HEK293 (cell line): ENCODE measurements at regions not wholly inside any gene's neighbourhood (a gene's known extent, or its start where the extent isn't known, plus 50 kb on each side); places are given as distances from the start of the nearest gene placed in this dataset.

Experiments used
- CTCF ChIA-PET: fragments of 350-600 bp; formaldehyde crosslinking; extraction: SDS; loops from one replicate; lab custom pipeline; 2021; ENCODE audit warnings: antibody characterized with exemption; lab: Yijun Ruan, JAX
- POLR2A ChIA-PET: fragments of 300-600 bp; formaldehyde crosslinking; extraction: SDS; loops from one replicate; lab custom pipeline; 2020; ENCODE audit warnings: antibody characterized with exemption, inconsistent platforms; lab: Yijun Ruan, JAX
- H3K27ac ChIP-seq: fragments of 200-500 bp; sonication (Bioruptor generic); 2 replicates; pipeline ENCODE4 v1.5.1; 2014; ENCODE audit warnings: low read depth, low read length, control low read depth, inconsistent platforms; ENCODE audit errors: extremely low read depth
- H3K36me3 ChIP-seq, 2 experiments: fragments of 200-500 bp in 1 of 2; sonication (Bioruptor generic) in 1 of 2; 1 replicate in 1 of 2; 2 replicates in 1 of 2; pipeline ENCODE4 v1.5.1; 2014 to 2017; ENCODE audit warnings: inconsistent platforms in 2 of 2, low read length in 2 of 2; ENCODE audit not compliant: control insufficient read depth in 2 of 2, insufficient read depth in 1 of 2
- H3K4me1 ChIP-seq: fragments of 200-500 bp; sonication (Bioruptor generic); 2 replicates; pipeline ENCODE4 v1.5.1; 2014; ENCODE audit warnings: mild to moderate bottlenecking, low read length, inconsistent platforms; ENCODE audit not compliant: control insufficient read depth, insufficient read depth
- H3K4me3 ChIP-seq: 2 replicates; pipeline ENCODE4 v1.5.1; 2011; ENCODE audit warnings: low read depth, mild to moderate bottlenecking, control low read depth, low read length, moderate library complexity
- H3K9me3 ChIP-seq: fragments of 200-500 bp; sonication (Bioruptor generic); 2 replicates; pipeline ENCODE4 v1.5.1; 2014; ENCODE audit warnings: low read depth, low read length, inconsistent platforms; ENCODE audit not compliant: control insufficient read depth, insufficient read depth
- EGR2 ChIP-seq: fragments of 450-650 bp; formaldehyde crosslinking; IDR thresholded peaks from 2 replicates; pipeline ENCODE4 v1.5.1; 2016; ENCODE audit warnings: low read depth, missing biosample characterization, missing genetic modification characterization
- FEZF1 ChIP-seq: fragments of 450-650 bp; formaldehyde crosslinking; IDR thresholded peaks from 2 replicates; pipeline ENCODE4 v1.5.1; 2016; ENCODE audit warnings: missing biosample characterization, missing genetic modification characterization
- GLIS2 ChIP-seq: fragments of 450-650 bp; formaldehyde crosslinking; IDR thresholded peaks from 2 replicates; pipeline ENCODE4 v1.5.1; 2016; ENCODE audit warnings: missing biosample characterization, missing genetic modification characterization
- OVOL3 ChIP-seq: fragments of 450-650 bp; formaldehyde crosslinking; IDR thresholded peaks from 2 replicates; pipeline ENCODE4 v1.5.1; 2016; ENCODE audit warnings: missing biosample characterization, missing genetic modification characterization
- TRIM28 ChIP-seq: IDR thresholded peaks from 2 replicates; pipeline ENCODE4 v1.6.1; 2011; ENCODE audit warnings: low read length, control low read depth, borderline replicate concordance
- WT1 ChIP-seq: fragments of 450-650 bp; formaldehyde crosslinking; IDR thresholded peaks from 2 replicates; pipeline ENCODE4 v1.5.1; 2016; ENCODE audit warnings: missing biosample characterization, missing genetic modification characterization
- ZFP3 ChIP-seq: fragments of 450-650 bp; formaldehyde crosslinking; IDR thresholded peaks from 2 replicates; pipeline ENCODE4 v1.5.1; 2016; ENCODE audit warnings: low read depth, missing biosample characterization, missing genetic modification characterization
- ZFP69B ChIP-seq: fragments of 450-650 bp; formaldehyde crosslinking; IDR thresholded peaks from 2 replicates; pipeline ENCODE4 v1.5.1; 2016; ENCODE audit warnings: missing biosample characterization, missing genetic modification characterization
- ZNF157 ChIP-seq: fragments of 450-650 bp; formaldehyde crosslinking; IDR thresholded peaks from 2 replicates; pipeline ENCODE4 v1.5.1; 2016; ENCODE audit warnings: missing biosample characterization, missing genetic modification characterization
- ZNF223 ChIP-seq: fragments of 450-650 bp; formaldehyde crosslinking; IDR thresholded peaks from 2 replicates; pipeline ENCODE4 v1.5.1; 2016; ENCODE audit warnings: missing biosample characterization, missing genetic modification characterization
- ZNF239 ChIP-seq: fragments of 450-650 bp; formaldehyde crosslinking; IDR thresholded peaks from 2 replicates; pipeline ENCODE4 v1.5.1; 2016; ENCODE audit warnings: missing biosample characterization, missing genetic modification characterization
- ZNF585B ChIP-seq: fragments of 450-650 bp; formaldehyde crosslinking; IDR thresholded peaks from 2 replicates; pipeline ENCODE4 v1.5.1; 2016; ENCODE audit warnings: missing biosample characterization, missing genetic modification characterization
- ZNF654 ChIP-seq: fragments of 450-650 bp; formaldehyde crosslinking; IDR thresholded peaks from 2 replicates; pipeline ENCODE4 v1.5.1; 2016; ENCODE audit warnings: low read depth, missing biosample characterization, missing genetic modification characterization
- ZSCAN5A ChIP-seq: fragments of 450-650 bp; formaldehyde crosslinking; IDR thresholded peaks from 2 replicates; pipeline ENCODE4 v1.5.1; 2016; ENCODE audit warnings: missing biosample characterization, missing genetic modification characterization
- TF ChIP-seq, protein P1 (sequence below): fragments of 450-650 bp; formaldehyde crosslinking; IDR thresholded peaks from 2 replicates; pipeline ENCODE4 v1.5.1; 2017; ENCODE audit warnings: missing biosample characterization, mild to moderate bottlenecking, missing genetic modification characterization, moderate library complexity
- TF ChIP-seq, protein P2 (sequence below): fragments of 450-650 bp; IDR thresholded peaks from 2 replicates; pipeline ENCODE4 v1.5.1; 2018; ENCODE audit warnings: missing biosample characterization, missing genetic modification characterization

- TF ChIP-seq, protein P1, sequence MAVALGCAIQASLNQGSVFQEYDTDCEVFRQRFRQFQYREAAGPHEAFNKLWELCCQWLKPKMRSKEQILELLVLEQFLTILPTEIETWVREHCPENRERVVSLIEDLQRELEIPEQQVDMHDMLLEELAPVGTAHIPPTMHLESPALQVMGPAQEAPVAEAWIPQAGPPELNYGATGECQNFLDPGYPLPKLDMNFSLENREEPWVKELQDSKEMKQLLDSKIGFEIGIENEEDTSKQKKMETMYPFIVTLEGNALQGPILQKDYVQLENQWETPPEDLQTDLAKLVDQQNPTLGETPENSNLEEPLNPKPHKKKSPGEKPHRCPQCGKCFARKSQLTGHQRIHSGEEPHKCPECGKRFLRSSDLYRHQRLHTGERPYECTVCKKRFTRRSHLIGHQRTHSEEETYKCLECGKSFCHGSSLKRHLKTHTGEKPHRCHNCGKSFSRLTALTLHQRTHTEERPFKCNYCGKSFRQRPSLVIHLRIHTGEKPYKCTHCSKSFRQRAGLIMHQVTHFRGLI (tag by site-specific recombination): no peak
Observed at GRCh38 chr13:111537115-111537728, 216.8 kb downstream of the TEX29 start (continued).

DNA sequence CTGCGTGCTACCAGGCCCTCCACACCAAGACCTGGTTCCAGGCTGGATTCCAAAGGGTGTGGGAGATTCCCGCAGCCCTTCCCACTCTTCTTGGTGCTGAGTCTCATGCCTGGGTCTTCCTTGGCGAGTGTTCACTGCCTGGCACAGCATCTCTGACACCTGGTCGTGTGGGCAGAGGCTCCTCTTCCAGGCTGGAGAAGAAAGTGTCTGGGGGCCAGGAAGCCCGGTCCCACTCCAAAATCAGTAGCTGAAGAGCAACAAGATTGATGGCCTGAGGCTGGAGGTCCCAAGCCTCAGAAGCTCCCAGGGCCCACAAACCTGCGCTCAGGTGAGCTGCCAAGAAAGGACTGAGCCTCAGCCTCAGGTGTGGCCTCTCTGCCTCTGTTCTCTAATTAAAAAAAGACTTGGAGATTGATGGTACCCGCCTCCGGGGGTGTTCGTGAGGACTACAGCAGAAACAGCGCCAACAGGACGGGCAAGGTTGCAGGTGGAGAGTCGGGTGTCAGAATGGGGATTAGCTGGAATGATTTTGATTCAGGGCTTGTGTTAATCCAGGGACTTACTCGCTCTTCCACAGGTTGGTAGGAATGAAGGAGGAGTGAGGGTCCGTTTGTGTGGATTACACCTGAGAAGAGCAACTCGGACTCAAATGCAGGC lies 217.5 kb downstream of the TEX29 start:
- Histone ChIP-seq H3K4me3 (no peak overlapping the region), H3K36me3 (no peaks in the 10 kb centered on the region)
- TF ChIP-seq ZSCAN5A (tag by site-specific recombination): no peak
- TF ChIP-seq EGR2 (tag by site-specific recombination): 0 out of 2 replicates have a peak, but pooled peaks have one; percentile 9
- TF ChIP-seq, all 188 proteins: peak for 1
- no peak overlapping the region for H3K27ac ChIP-seq
- ChIA-PET CTCF (no interaction called here), POLR2A (no interaction called here)
- no peaks in the 10 kb centered on the region for H3K4me1 ChIP-seq
- H3K9me3 ChIP-seq: no peaks in the 10 kb centered on the region

DNA sequence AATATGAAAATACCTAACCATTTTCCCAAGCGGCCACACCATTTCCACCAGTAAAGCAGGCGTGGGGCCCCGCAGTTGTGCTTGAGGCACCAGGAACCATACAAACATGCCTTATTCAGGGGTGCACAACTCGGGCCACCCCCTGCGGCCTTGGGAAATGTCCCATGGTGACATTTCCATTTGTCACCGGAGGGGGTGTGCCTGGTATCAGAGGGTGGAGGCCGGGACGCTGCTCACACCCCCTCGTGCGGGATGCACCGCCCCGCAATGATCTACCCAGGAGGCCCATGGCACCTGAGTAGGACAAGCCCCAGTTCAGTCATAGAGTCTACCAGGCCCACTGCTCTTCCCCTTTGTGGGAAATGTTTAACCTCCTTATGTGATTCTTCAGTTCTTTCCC lies 218.8 kb downstream of the TEX29 start:
- H3K27ac ChIP-seq: no peak overlapping the region
- H3K4me1 ChIP-seq: no peaks in the 10 kb centered on the region
- no peak for TF ChIP-seq WT1 (tag by site-specific recombination)
- no peak for TF ChIP-seq TRIM28
- no peak for TF ChIP-seq ZFP3 (tag by site-specific recombination)
- no peak for TF ChIP-seq ZNF585B
- H3K4me3 ChIP-seq: no peak overlapping the region
- POLR2A ChIA-PET: no interaction called here
- H3K36me3 ChIP-seq: no peaks in the 10 kb centered on the region
- CTCF ChIA-PET: interaction anchor here (0.6 kb wide), 2 partner anchors 111 to 904 kb away, joined by 3 read pairs; no protein-coding TSS in a partner anchor
- no peaks in the 10 kb centered on the region for H3K9me3 ChIP-seq

GRCh38 chr13:111539791-111540446 lies 219.5 kb downstream of the TEX29 start:
- no peaks in the 10 kb centered on the region for H3K36me3 ChIP-seq
- H3K4me1 ChIP-seq: no peaks in the 10 kb centered on the region
- H3K27ac ChIP-seq: no peak overlapping the region
- POLR2A ChIA-PET: interaction anchor here (0.7 kb wide), 2 partner anchors 8 to 210 kb away, joined by 3 to 4 read pairs; no protein-coding TSS in a partner anchor
- TF ChIP-seq GLIS2 (tag by site-specific recombination) (no peak), ZNF239 (tag by site-specific recombination) (no peak), ZNF654 (tag by site-specific recombination) (no peak), ZNF585B (no peak), FEZF1 (no peak), ZNF157 (no peak), ZFP69B (no peak), ZNF223 (tag by site-specific recombination) (no peak), OVOL3 (tag by site-specific recombination) (no peak)
- TF ChIP-seq, protein P2, sequence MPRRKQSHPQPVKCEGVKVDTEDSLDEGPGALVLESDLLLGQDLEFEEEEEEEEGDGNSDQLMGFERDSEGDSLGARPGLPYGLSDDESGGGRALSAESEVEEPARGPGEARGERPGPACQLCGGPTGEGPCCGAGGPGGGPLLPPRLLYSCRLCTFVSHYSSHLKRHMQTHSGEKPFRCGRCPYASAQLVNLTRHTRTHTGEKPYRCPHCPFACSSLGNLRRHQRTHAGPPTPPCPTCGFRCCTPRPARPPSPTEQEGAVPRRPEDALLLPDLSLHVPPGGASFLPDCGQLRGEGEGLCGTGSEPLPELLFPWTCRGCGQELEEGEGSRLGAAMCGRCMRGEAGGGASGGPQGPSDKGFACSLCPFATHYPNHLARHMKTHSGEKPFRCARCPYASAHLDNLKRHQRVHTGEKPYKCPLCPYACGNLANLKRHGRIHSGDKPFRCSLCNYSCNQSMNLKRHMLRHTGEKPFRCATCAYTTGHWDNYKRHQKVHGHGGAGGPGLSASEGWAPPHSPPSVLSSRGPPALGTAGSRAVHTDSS (tag by site-specific recombination): no peak
- no peak overlapping the region for H3K4me3 ChIP-seq
- no peaks in the 10 kb centered on the region for H3K9me3 ChIP-seq
- CTCF ChIA-PET: no interaction called here
